Esophagus squamous epithelium (tissue), 5 donors: ENCODE measurements at regions not wholly inside any gene's neighbourhood (a gene's known extent, or its start where the extent isn't known, plus 50 kb on each side); places are given as distances from the start of the nearest gene placed in this dataset.

ENCODE experiments used
- DNase-seq: peaks from one replicate; lab custom pipeline; 2025; lab: John Stamatoyannopoulos, UW
- H3K27ac ChIP-seq, 4 donors: fragments of 200-600 bp; sonication (generic); one replicate each; pipeline ENCODE4 v1.5.1; 2016 to 2019; ENCODE audit warnings: mild to moderate bottlenecking in 1 of 4
- H3K27me3 ChIP-seq, 4 donors: fragments of 200-600 bp; sonication (generic); 1 replicate in 3 of 4; 2 replicates in 1 of 4; pipeline versions ENCODE4 v1.5.1 to v1.6.0; 2017 to 2021; ENCODE audit warnings: antibody characterized with exemption in 1 of 4
- H3K36me3 ChIP-seq, 3 donors: fragments of 200-600 bp; sonication (generic); one replicate each; pipeline ENCODE4 v1.5.1; 2016 to 2019
- H3K4me1 ChIP-seq, 3 donors: fragments of 200-600 bp; sonication (generic); one replicate each; pipeline ENCODE4 v1.5.1; 2017 to 2019
- H3K4me3 ChIP-seq, 4 donors: fragments of 200-600 bp; sonication (generic); 1 replicate in 3 of 4; 2 replicates in 1 of 4; pipeline ENCODE4 v1.5.1; 2016 to 2019; ENCODE audit warnings: mild to moderate bottlenecking in 2 of 4, moderate library complexity in 1 of 4
- H3K9me3 ChIP-seq, 3 donors: fragments of 200-600 bp; sonication (generic); one replicate each; pipeline ENCODE4 v1.5.1; 2016 to 2019
- CTCF ChIP-seq, 6 experiments: fragments of 450-650 bp in 4 of 6; fragments of 200-600 bp in 2 of 6; sonication (generic) in 2 of 6; IDR thresholded peaks; one replicate each; pipeline ENCODE4 v1.5.1; 2016 to 2019; ENCODE audit warnings: antibody characterized with exemption in 6 of 6, mild to moderate bottlenecking in 4 of 6, moderate library complexity in 4 of 6
- POLR2A ChIP-seq, 4 donors: fragments of 450-650 bp; IDR thresholded peaks; one replicate each; pipeline ENCODE4 v1.6.1; 2017; ENCODE audit warnings: antibody characterized with exemption in 4 of 4, mild to moderate bottlenecking in 4 of 4, moderate library complexity in 3 of 4
- WGBS, 2 donors: methylation state at CpG; one replicate each; pipeline ENCODE4 v1.1.5; 2018; 5-methylcytosine and 5-hydroxymethylcytosine counted together
- intact Hi-C: fragments of 100-400 bp; cut with DNase I; formaldehyde crosslinking; loops from one replicate; pipeline ENCODE4 v1.15.0; 2022
- donor health status: DM: yes; HTN: yes; CAD: no.

- peaks cover 0 to 22% (median 0%) of the 10 kb centered on the region in 4 donors for H3K27me3 ChIP-seq
- no peak for DNase-seq
- no peak overlapping the region for H3K4me3 ChIP-seq
- H3K4me1 ChIP-seq = peaks cover 0 to 24% (median 4%) of the 10 kb centered on the region in 3 donors
- no peaks in the 10 kb centered on the region for H3K36me3 ChIP-seq
- TF ChIP-seq POLR2A (IDR thresholded peaks at IDR 0.05) (no peak), CTCF (IDR thresholded peaks at IDR 0.05) (no peak)
- 29 to 36% methylated on average over 3 of the region's 3 CpGs for WGBS, 2 donors
- H3K27ac ChIP-seq = peak overlapping the region in 2 of 4 donors; percentile 19 to 31
- H3K9me3 ChIP-seq = peaks cover 0 to 6% (median 0%) of the 10 kb centered on the region in 3 donors
- intact Hi-C loops = no loop called here
Measured at GRCh38 chr5:68087866-68088265, 127.7 kb upstream of the PIK3R1 start.

DNA sequence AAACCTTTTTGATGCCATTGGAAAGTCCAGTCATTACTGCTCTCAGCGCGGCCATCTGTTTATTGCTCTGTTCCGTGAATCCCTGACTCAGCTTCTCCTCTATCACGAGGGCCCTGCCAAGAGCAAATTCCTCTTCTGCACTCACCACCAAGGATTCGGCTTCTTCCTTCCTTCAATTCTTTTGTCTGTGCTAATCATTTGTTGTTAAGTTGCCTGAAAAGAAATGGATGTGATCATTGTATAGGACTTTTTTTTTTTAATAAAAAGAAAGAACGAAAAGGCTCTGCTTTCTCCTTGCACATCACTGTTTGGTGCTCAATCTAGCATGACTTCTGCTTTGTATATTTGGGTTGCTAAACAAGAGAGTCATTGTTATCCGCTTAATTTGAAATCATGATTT lies 128.7 kb upstream of the PIK3R1 start:
- peaks cover 0 to 6% (median 0%) of the 10 kb centered on the region in 3 donors for H3K9me3 ChIP-seq
- TF ChIP-seq POLR2A (IDR thresholded peaks at IDR 0.05) = no peak
- no peak for TF ChIP-seq CTCF (IDR thresholded peaks at IDR 0.05)
- H3K27ac ChIP-seq = peak overlapping the region in 2 of 4 donors; percentile 19 to 31
- DNase-seq = no peak
- 47 to 49% methylated on average over 7 of the region's 7 CpGs for WGBS, 2 donors
- peaks cover 0 to 22% (median 0%) of the 10 kb centered on the region in 4 donors for H3K27me3 ChIP-seq
- intact Hi-C loops = no loop called here
- peaks cover 0 to 24% (median 4%) of the 10 kb centered on the region in 3 donors for H3K4me1 ChIP-seq
- no peak overlapping the region for H3K4me3 ChIP-seq
- no peaks in the 10 kb centered on the region for H3K36me3 ChIP-seq

GRCh38 chr5:68086439-68086838 lies 129.1 kb upstream of the PIK3R1 start:
- DNase-seq = no peak
- peaks cover 0 to 24% (median 4%) of the 10 kb centered on the region in 3 donors for H3K4me1 ChIP-seq
- TF ChIP-seq POLR2A (IDR thresholded peaks at IDR 0.05) (no peak), CTCF (IDR thresholded peaks at IDR 0.05) (no peak)
- H3K36me3 ChIP-seq = no peaks in the 10 kb centered on the region
- intact Hi-C loops = no loop called here
- 65 to 66% methylated on average over 7 of the region's 7 CpGs for WGBS, 2 donors
- H3K27me3 ChIP-seq = peaks cover 0 to 22% (median 0%) of the 10 kb centered on the region in 4 donors
- H3K9me3 ChIP-seq = peaks cover 0 to 6% (median 0%) of the 10 kb centered on the region in 3 donors
- H3K4me3 ChIP-seq = no peak overlapping the region
- H3K27ac ChIP-seq = peak overlapping the region in 2 of 4 donors; percentile 19 to 31

GRCh38 chr5:68084396-68084795 lies 131.2 kb upstream of the PIK3R1 start:
- DNase-seq = no peak
- Histone ChIP-seq H3K4me3 (no peak overlapping the region), H3K27ac (no peak overlapping the region), H3K4me1 (peaks cover 0 to 24% (median 4%) of the 10 kb centered on the region in 3 donors), H3K9me3 (no peaks in the 10 kb centered on the region), H3K27me3 (peaks cover 0 to 22% (median 0%) of the 10 kb centered on the region in 4 donors), H3K36me3 (no peaks in the 10 kb centered on the region)
- intact Hi-C loops = no loop called here
- no peak for TF ChIP-seq CTCF (IDR thresholded peaks at IDR 0.05)
- no peak for TF ChIP-seq POLR2A (IDR thresholded peaks at IDR 0.05)

DNA sequence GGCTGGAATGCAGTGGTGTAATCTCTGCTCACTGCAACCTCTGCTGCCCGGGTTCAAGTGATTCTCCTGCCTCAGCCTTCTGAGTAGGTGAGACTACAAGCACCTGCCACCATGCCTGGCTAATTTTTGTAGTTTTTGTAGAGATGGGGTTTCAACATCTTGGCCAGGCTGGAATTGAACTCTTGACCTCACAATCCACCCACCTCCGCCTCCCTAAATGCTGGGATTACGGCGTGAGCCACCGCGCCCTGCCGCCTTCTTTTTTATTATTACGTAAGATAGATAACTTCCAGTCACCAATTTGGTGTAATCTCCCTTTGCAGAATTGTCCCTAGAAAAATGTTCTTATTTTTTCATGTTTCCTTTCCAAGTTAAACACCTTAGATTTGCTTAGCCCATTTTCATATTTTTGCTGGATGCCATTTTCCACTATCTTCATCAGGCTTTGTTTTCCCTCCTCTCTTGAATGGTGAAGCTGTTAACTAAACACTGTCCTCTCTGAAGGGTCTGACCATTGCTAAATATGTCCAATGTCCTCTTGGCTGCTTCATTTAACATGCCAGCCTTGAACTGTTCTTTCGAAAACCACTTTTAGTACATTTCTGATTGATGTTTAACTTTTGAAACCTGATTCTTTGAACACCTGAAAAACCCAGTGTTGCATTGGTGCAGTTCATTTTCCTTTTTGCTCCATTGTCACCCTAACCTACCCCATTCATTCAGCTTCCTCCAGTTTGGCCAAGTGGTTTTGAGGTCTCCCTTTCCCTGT lies 135.1 kb upstream of the PIK3R1 start:
- intact Hi-C loops = no loop called here
- no peaks in the 10 kb centered on the region for H3K9me3 ChIP-seq
- TF ChIP-seq POLR2A (IDR thresholded peaks at IDR 0.05) = no peak
- TF ChIP-seq CTCF (IDR thresholded peaks at IDR 0.05) = no peak
- no peaks in the 10 kb centered on the region for H3K36me3 ChIP-seq
- peaks cover 0 to 2% (median 0%) of the 10 kb centered on the region in 4 donors for H3K27me3 ChIP-seq
- H3K27ac ChIP-seq = no peak overlapping the region
- no peak for DNase-seq
- no peak overlapping the region for H3K4me3 ChIP-seq
- H3K4me1 ChIP-seq = no peaks in the 10 kb centered on the region
- WGBS, 2 donors = 82 to 94% methylated on average over 8 to 9 of the region's 9 CpGs
